ENCODE measurements at regions not wholly inside any gene's neighbourhood (a gene's known extent, or its start where the extent isn't known, plus 50 kb on each side); places are given as distances from the start of the nearest gene placed in this dataset.

DNA sequence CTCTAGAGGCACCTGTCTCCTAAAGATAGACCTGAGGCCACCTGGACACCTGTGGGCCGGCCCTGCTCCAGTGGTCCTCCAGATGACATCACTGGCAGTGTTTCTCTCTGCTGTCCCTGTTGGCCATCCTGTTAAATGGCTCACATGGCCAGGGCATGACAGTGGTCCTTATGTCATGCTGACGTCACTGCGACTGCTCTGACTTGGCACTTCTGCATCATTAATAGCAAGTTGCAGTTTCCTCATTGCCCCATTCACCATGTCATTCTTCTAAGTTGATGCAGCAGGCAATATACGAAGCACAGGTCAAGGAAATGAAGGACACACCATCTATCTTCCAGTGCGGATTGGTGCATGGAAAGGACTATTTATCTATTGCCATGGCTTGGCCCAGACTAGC lies 1468.5 kb upstream of the TMEM132C start:
- TF ChIP-seq TEAD4 (IDR thresholded peaks at IDR 0.05; ENCODE audit: low read depth, low read length) (no peak), KDM1A (IDR thresholded peaks at IDR 0.05; ENCODE audit: borderline replicate concordance, low read length) (no peak), SRF (IDR thresholded peaks at IDR 0.05; ENCODE audit: low read depth, low read length) (no peak), RAD21 (IDR thresholded peaks at IDR 0.05 in 1 of 2, conservative IDR thresholded peaks at IDR 0.05 in 1 of 2; ENCODE audit: low read depth in 2 of 2, low read length in 2 of 2) (no peak), NRF1 (IDR thresholded peaks at IDR 0.05; ENCODE audit: low read depth, low read length) (no peak), HDAC6 (IDR thresholded peaks at IDR 0.05; ENCODE audit: low read depth, low read length) (no peak), POLR2A (IDR thresholded peaks at IDR 0.05; ENCODE audit: control extremely low read depth in 1 of 2, low read depth in 2 of 2, low read length in 2 of 2) (no peak), JUN (IDR thresholded peaks at IDR 0.05; ENCODE audit: low read depth, low read length) (no peak), RFX5 (IDR thresholded peaks at IDR 0.05; ENCODE audit: borderline replicate concordance, low read depth, low read length) (no peak), MAFK (IDR thresholded peaks at IDR 0.05; ENCODE audit: low read depth, low read length) (no peak), EZH2 (IDR thresholded peaks at IDR 0.05; ENCODE audit: low read depth, low read length, severe bottlenecking) (no peak)
- TF ChIP-seq, protein P1, sequence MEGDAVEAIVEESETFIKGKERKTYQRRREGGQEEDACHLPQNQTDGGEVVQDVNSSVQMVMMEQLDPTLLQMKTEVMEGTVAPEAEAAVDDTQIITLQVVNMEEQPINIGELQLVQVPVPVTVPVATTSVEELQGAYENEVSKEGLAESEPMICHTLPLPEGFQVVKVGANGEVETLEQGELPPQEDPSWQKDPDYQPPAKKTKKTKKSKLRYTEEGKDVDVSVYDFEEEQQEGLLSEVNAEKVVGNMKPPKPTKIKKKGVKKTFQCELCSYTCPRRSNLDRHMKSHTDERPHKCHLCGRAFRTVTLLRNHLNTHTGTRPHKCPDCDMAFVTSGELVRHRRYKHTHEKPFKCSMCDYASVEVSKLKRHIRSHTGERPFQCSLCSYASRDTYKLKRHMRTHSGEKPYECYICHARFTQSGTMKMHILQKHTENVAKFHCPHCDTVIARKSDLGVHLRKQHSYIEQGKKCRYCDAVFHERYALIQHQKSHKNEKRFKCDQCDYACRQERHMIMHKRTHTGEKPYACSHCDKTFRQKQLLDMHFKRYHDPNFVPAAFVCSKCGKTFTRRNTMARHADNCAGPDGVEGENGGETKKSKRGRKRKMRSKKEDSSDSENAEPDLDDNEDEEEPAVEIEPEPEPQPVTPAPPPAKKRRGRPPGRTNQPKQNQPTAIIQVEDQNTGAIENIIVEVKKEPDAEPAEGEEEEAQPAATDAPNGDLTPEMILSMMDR (IDR thresholded peaks at IDR 0.05; ENCODE audit: control extremely low read depth in 1 of 3, insufficient read depth in 1 of 3, low read depth in 1 of 3, low read length in 3 of 3), result no peak
